ENCODE measurements at regions not wholly inside any gene's neighbourhood (a gene's known extent, or its start where the extent isn't known, plus 50 kb on each side); places are given as distances from the start of the nearest gene placed in this dataset.

GRCh38 chr4:14359991-14360390, 642.3 kb upstream of the CPEB2 start:
- no peak overlapping the region for H3K9ac ChIP-seq (ENCODE audit: insufficient read length, low read depth)
- no peak for TF ChIP-seq ZNF274 (IDR thresholded peaks at IDR 0.05; ENCODE audit: low read depth, low read length)
- TF ChIP-seq SUZ12 (IDR thresholded peaks at IDR 0.05; ENCODE audit: extremely low read depth, insufficient read depth, insufficient read length) = no peak
- TF ChIP-seq YY1 (IDR thresholded peaks at IDR 0.05; ENCODE audit: insufficient read depth, insufficient read length) = no peak
- H3K27me3 ChIP-seq (ENCODE audit: insufficient read depth, insufficient read length) = no peaks in the 10 kb centered on the region
- H3K4me1 ChIP-seq (ENCODE audit: insufficient read depth, insufficient read length) = no peaks in the 10 kb centered on the region
- no peak for DNase-seq (ENCODE audit: low read depth, low spot score)
- no peak overlapping the region for H3K4me3 ChIP-seq (ENCODE audit: insufficient read length, low read depth)
- no peaks in the 10 kb centered on the region for H3K36me3 ChIP-seq (ENCODE audit: insufficient read depth, insufficient read length, low read length)
- H3K9me3 ChIP-seq (ENCODE audit: insufficient read depth, low read length) = no peaks in the 10 kb centered on the region

GRCh38 chr4:14361084-14361483, 641.2 kb upstream of the CPEB2 start:
- no peak for DNase-seq (ENCODE audit: low read depth, low spot score)

GRCh38 chr4:14362385-14362784, 639.9 kb upstream of the CPEB2 start:
- Histone ChIP-seq H3K36me3 (ENCODE audit: insufficient read depth, insufficient read length, low read length) (no peaks in the 10 kb centered on the region), H3K4me1 (ENCODE audit: insufficient read depth, insufficient read length) (no peaks in the 10 kb centered on the region), H3K27me3 (ENCODE audit: insufficient read depth, insufficient read length) (no peaks in the 10 kb centered on the region), H3K4me3 (ENCODE audit: insufficient read length, low read depth) (no peak overlapping the region), H3K9me3 (ENCODE audit: insufficient read depth, low read length) (no peaks in the 10 kb centered on the region), H3K9ac (ENCODE audit: insufficient read length, low read depth) (no peak overlapping the region)
- no peak for TF ChIP-seq ZNF274 (IDR thresholded peaks at IDR 0.05; ENCODE audit: low read depth, low read length)
- DNase-seq (ENCODE audit: low read depth, low spot score) = no peak

More at GRCh38 chr4:14361084-14361483, 641.2 kb upstream of the CPEB2 start:
- Histone ChIP-seq H3K27me3 (ENCODE audit: insufficient read depth, insufficient read length) (no peaks in the 10 kb centered on the region), H3K9me3 (ENCODE audit: insufficient read depth, low read length) (no peaks in the 10 kb centered on the region), H3K4me3 (ENCODE audit: insufficient read length, low read depth) (no peak overlapping the region), H3K9ac (ENCODE audit: insufficient read length, low read depth) (no peak overlapping the region), H3K36me3 (ENCODE audit: insufficient read depth, insufficient read length, low read length) (no peaks in the 10 kb centered on the region), H3K4me1 (ENCODE audit: insufficient read depth, insufficient read length) (no peaks in the 10 kb centered on the region)
- no peak for TF ChIP-seq SUZ12 (IDR thresholded peaks at IDR 0.05; ENCODE audit: extremely low read depth, insufficient read depth, insufficient read length)
- no peak for TF ChIP-seq ZNF274 (IDR thresholded peaks at IDR 0.05; ENCODE audit: low read depth, low read length)
- no peak for TF ChIP-seq YY1 (IDR thresholded peaks at IDR 0.05; ENCODE audit: insufficient read depth, insufficient read length)

- H3K4me1 ChIP-seq (ENCODE audit: insufficient read depth, insufficient read length) = no peaks in the 10 kb centered on the region
- no peaks in the 10 kb centered on the region for H3K36me3 ChIP-seq (ENCODE audit: insufficient read depth, insufficient read length, low read length)
- TF ChIP-seq ZNF274 (IDR thresholded peaks at IDR 0.05; ENCODE audit: low read depth, low read length) (no peak), YY1 (IDR thresholded peaks at IDR 0.05; ENCODE audit: insufficient read depth, insufficient read length) (no peak), SUZ12 (IDR thresholded peaks at IDR 0.05; ENCODE audit: extremely low read depth, insufficient read depth, insufficient read length) (no peak)
- no peak overlapping the region for H3K4me3 ChIP-seq (ENCODE audit: insufficient read length, low read depth)
- H3K27me3 ChIP-seq (ENCODE audit: insufficient read depth, insufficient read length) = no peaks in the 10 kb centered on the region
- H3K9ac ChIP-seq (ENCODE audit: insufficient read length, low read depth) = no peak overlapping the region
- no peaks in the 10 kb centered on the region for H3K9me3 ChIP-seq (ENCODE audit: insufficient read depth, low read length)
- DNase-seq (ENCODE audit: low read depth, low spot score) = peak; percentile 28
Observed at GRCh38 chr4:14364953-14365536, 637.2 kb upstream of the CPEB2 start.

- H3K9ac ChIP-seq (ENCODE audit: insufficient read length, low read depth) = no peak overlapping the region
- DNase-seq (ENCODE audit: low read depth, low spot score) = no peak
- TF ChIP-seq ZNF274 (IDR thresholded peaks at IDR 0.05; ENCODE audit: low read depth, low read length) = no peak
- TF ChIP-seq SUZ12 (IDR thresholded peaks at IDR 0.05; ENCODE audit: extremely low read depth, insufficient read depth, insufficient read length) = no peak
- no peak for TF ChIP-seq YY1 (IDR thresholded peaks at IDR 0.05; ENCODE audit: insufficient read depth, insufficient read length)
Observed at GRCh38 chr4:14368391-14368790, 633.9 kb upstream of the CPEB2 start.

GRCh38 chr4:14371131-14371530, 631.1 kb upstream of the CPEB2 start:
- Histone ChIP-seq H3K36me3 (ENCODE audit: insufficient read depth, insufficient read length, low read length) (no peaks in the 10 kb centered on the region), H3K27me3 (ENCODE audit: insufficient read depth, insufficient read length) (no peaks in the 10 kb centered on the region), H3K9ac (ENCODE audit: insufficient read length, low read depth) (no peak overlapping the region), H3K4me3 (ENCODE audit: insufficient read length, low read depth) (no peak overlapping the region), H3K4me1 (ENCODE audit: insufficient read depth, insufficient read length) (no peaks in the 10 kb centered on the region), H3K9me3 (ENCODE audit: insufficient read depth, low read length) (no peaks in the 10 kb centered on the region)
- DNase-seq (ENCODE audit: low read depth, low spot score) = no peak
- TF ChIP-seq ZNF274 (IDR thresholded peaks at IDR 0.05; ENCODE audit: low read depth, low read length) (no peak), SUZ12 (IDR thresholded peaks at IDR 0.05; ENCODE audit: extremely low read depth, insufficient read depth, insufficient read length) (no peak), YY1 (IDR thresholded peaks at IDR 0.05; ENCODE audit: insufficient read depth, insufficient read length) (no peak)

More at GRCh38 chr4:14368391-14368790, 633.9 kb upstream of the CPEB2 start:
- Histone ChIP-seq H3K9me3 (ENCODE audit: insufficient read depth, low read length) (no peaks in the 10 kb centered on the region), H3K4me1 (ENCODE audit: insufficient read depth, insufficient read length) (no peaks in the 10 kb centered on the region), H3K27me3 (ENCODE audit: insufficient read depth, insufficient read length) (no peaks in the 10 kb centered on the region), H3K36me3 (ENCODE audit: insufficient read depth, insufficient read length, low read length) (no peaks in the 10 kb centered on the region), H3K4me3 (ENCODE audit: insufficient read length, low read depth) (no peak overlapping the region)

- no peak for DNase-seq (ENCODE audit: low read depth, low spot score)
- H3K9me3 ChIP-seq (ENCODE audit: insufficient read depth, low read length) = peaks cover 11% of the 10 kb centered on the region
- no peak overlapping the region for H3K4me3 ChIP-seq (ENCODE audit: insufficient read length, low read depth)
- no peaks in the 10 kb centered on the region for H3K27me3 ChIP-seq (ENCODE audit: insufficient read depth, insufficient read length)
- H3K4me1 ChIP-seq (ENCODE audit: insufficient read depth, insufficient read length) = no peaks in the 10 kb centered on the region
- no peaks in the 10 kb centered on the region for H3K36me3 ChIP-seq (ENCODE audit: insufficient read depth, insufficient read length, low read length)
- H3K9ac ChIP-seq (ENCODE audit: insufficient read length, low read depth) = no peak overlapping the region
- TF ChIP-seq SUZ12 (IDR thresholded peaks at IDR 0.05; ENCODE audit: extremely low read depth, insufficient read depth, insufficient read length) (no peak), YY1 (IDR thresholded peaks at IDR 0.05; ENCODE audit: insufficient read depth, insufficient read length) (no peak)
Observed at GRCh38 chr4:14375816-14376215, 626.5 kb upstream of the CPEB2 start.

Measured in NT2/D1 (cell line).